DMS79 (cell line): ENCODE measurements at regions not wholly inside any gene's neighbourhood (a gene's known extent, or its start where the extent isn't known, plus 50 kb on each side); places are given as distances from the start of the nearest gene placed in this dataset.

Source experiments
- DNase-seq: peaks from one replicate; lab custom pipeline; 2025; lab: John Stamatoyannopoulos, UW

GRCh38 chr7:155992974-155993373 is 180.7 kb upstream of the SHH start:
- no peak for DNase-seq

GRCh38 chr7:155992538-155992937 is 180.3 kb upstream of the SHH start:
- no peak for DNase-seq

GRCh38 chr7:155992107-155992506 is 179.8 kb upstream of the SHH start:
- DNase-seq, result no peak

- DNase-seq, result no peak
Observed at GRCh38 chr7:155991470-155991869, 179.2 kb upstream of the SHH start.

- no peak for DNase-seq
Observed at GRCh38 chr7:155988416-155988815, 176.2 kb upstream of the SHH start.

GRCh38 chr7:155987681-155988235 is 175.5 kb upstream of the SHH start:
- no peak for DNase-seq

GRCh38 chr7:155986497-155987160 is 174.4 kb upstream of the SHH start:
- no peak for DNase-seq

GRCh38 chr7:155985518-155986250 is 173.4 kb upstream of the SHH start:
- DNase-seq, result no peak

- DNase-seq, result no peak
Observed at GRCh38 chr7:155984609-155985405, 172.5 kb upstream of the SHH start.

GRCh38 chr7:155984028-155984580 is 171.8 kb upstream of the SHH start:
- DNase-seq, result no peak

GRCh38 chr7:155983176-155983815 is 171.0 kb upstream of the SHH start:
- no peak for DNase-seq

- no peak for DNase-seq
Observed at GRCh38 chr7:155981703-155982102, 169.4 kb upstream of the SHH start.

- no peak for DNase-seq
Observed at GRCh38 chr7:155980841-155981240, 168.6 kb upstream of the SHH start.

GRCh38 chr7:155979994-155980393 is 167.7 kb upstream of the SHH start:
- no peak for DNase-seq

GRCh38 chr7:155979566-155979965 is 167.3 kb upstream of the SHH start:
- no peak for DNase-seq

- DNase-seq, result no peak
Observed at GRCh38 chr7:155975490-155975889, 163.2 kb upstream of the SHH start.

GRCh38 chr7:155974186-155974897 is 162.1 kb upstream of the SHH start:
- no peak for DNase-seq

GRCh38 chr7:155973451-155973997 is 161.3 kb upstream of the SHH start:
- DNase-seq, result no peak

- no peak for DNase-seq
Observed at GRCh38 chr7:155972651-155973390, 160.6 kb upstream of the SHH start.

GRCh38 chr7:155972247-155972646 is 160.0 kb upstream of the SHH start:
- DNase-seq, result no peak
